Endothelial cell (in vitro differentiated cells): ENCODE measurements at regions not wholly inside any gene's neighbourhood (a gene's known extent, or its start where the extent isn't known, plus 50 kb on each side); places are given as distances from the start of the nearest gene placed in this dataset.

Experiments
- DNase-seq: peaks from one replicate; pipeline ENCODE4 v3.0.0; 2021; ENCODE audit warnings: low spot score
- H3K27ac Mint-ChIP-seq: one replicate; pipeline ENCODE4 v1.8.0; 2021; ENCODE audit warnings: mixed read lengths, inconsistent platforms; ENCODE audit not compliant: unreplicated experiment
- H3K27me3 Mint-ChIP-seq: one replicate; pipeline ENCODE4 v1.8.0; 2021; ENCODE audit warnings: mild to moderate bottlenecking, moderate library complexity, mixed read lengths, inconsistent platforms; ENCODE audit not compliant: unreplicated experiment
- H3K36me3 Mint-ChIP-seq: one replicate; pipeline ENCODE4 v1.8.0; 2021; ENCODE audit warnings: mild to moderate bottlenecking, low read depth, mixed read lengths, inconsistent platforms; ENCODE audit not compliant: unreplicated experiment
- H3K4me1 Mint-ChIP-seq: one replicate; pipeline ENCODE4 v1.8.0; 2021; ENCODE audit warnings: mild to moderate bottlenecking, mixed read lengths, inconsistent platforms; ENCODE audit not compliant: unreplicated experiment
- H3K4me3 Mint-ChIP-seq: one replicate; pipeline ENCODE4 v1.8.0; 2021; ENCODE audit warnings: mild to moderate bottlenecking, mixed read lengths, inconsistent platforms; ENCODE audit not compliant: unreplicated experiment
- H3K9me3 Mint-ChIP-seq: one replicate; pipeline ENCODE4 v1.8.0; 2021; ENCODE audit warnings: mixed read lengths, inconsistent platforms; ENCODE audit not compliant: unreplicated experiment
- TF ChIP-seq, protein P1 (sequence below): fragments of 200-600 bp; sonication (generic); IDR thresholded peaks from one replicate; pipeline ENCODE4 v1.5.0; 2021; ENCODE audit warnings: antibody characterized with exemption; ENCODE audit not compliant: unreplicated experiment

DNA sequence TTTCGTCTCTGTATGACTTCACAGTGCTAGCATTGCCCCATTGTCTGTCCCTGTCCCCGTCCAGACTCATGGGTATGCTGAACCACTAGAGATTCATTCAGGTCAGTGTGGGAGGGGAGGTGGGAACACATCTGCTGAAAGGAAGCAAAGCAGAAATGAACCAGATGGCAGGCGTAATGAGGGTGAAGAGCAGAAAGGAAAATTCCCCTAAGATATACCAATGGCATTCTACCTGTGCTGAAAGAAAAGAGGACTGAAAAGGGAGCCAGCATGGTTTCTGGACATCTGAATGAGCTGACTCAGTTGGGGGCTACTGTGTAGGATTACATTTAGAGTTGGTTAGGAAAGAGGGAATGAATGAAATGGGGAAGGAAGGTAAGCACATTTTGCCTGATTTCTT, 678.7 kb downstream of the MAT2B start:
- H3K9me3 Mint-ChIP-seq = no peaks in the 10 kb centered on the region
- DNase-seq = no peak
- no peak overlapping the region for H3K4me3 Mint-ChIP-seq
- no peaks in the 10 kb centered on the region for H3K4me1 Mint-ChIP-seq
- H3K27ac Mint-ChIP-seq = no peak overlapping the region
- TF ChIP-seq, protein P1, sequence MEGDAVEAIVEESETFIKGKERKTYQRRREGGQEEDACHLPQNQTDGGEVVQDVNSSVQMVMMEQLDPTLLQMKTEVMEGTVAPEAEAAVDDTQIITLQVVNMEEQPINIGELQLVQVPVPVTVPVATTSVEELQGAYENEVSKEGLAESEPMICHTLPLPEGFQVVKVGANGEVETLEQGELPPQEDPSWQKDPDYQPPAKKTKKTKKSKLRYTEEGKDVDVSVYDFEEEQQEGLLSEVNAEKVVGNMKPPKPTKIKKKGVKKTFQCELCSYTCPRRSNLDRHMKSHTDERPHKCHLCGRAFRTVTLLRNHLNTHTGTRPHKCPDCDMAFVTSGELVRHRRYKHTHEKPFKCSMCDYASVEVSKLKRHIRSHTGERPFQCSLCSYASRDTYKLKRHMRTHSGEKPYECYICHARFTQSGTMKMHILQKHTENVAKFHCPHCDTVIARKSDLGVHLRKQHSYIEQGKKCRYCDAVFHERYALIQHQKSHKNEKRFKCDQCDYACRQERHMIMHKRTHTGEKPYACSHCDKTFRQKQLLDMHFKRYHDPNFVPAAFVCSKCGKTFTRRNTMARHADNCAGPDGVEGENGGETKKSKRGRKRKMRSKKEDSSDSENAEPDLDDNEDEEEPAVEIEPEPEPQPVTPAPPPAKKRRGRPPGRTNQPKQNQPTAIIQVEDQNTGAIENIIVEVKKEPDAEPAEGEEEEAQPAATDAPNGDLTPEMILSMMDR = no peak
- H3K36me3 Mint-ChIP-seq = no peaks in the 10 kb centered on the region
- H3K27me3 Mint-ChIP-seq = no peaks in the 10 kb centered on the region

DNA sequence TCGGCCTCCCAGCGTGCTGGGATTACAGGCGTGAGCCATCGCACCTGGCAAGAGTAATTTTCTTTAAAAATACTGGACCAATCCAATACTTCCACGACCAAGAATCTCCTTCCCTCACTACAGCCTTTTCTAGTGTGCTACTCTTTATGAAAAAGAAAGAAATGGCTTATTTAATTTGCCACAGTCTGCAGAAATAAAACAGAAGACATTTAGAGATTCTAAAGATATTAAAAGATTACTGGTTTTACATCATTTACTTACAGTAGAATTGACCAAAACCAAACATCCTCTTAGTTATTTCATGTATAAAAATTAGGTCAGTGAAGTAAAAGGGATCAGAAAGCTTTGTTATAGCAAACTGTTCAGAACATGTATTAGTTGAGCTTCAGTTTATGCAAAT, 679.6 kb downstream of the MAT2B start:
- Mint-ChIP-seq H3K4me1 (no peaks in the 10 kb centered on the region), H3K4me3 (no peak overlapping the region), H3K27ac (no peak overlapping the region), H3K36me3 (no peaks in the 10 kb centered on the region), H3K9me3 (no peaks in the 10 kb centered on the region), H3K27me3 (no peaks in the 10 kb centered on the region)
- TF ChIP-seq, protein P1 = no peak
- DNase-seq = no peak

DNA sequence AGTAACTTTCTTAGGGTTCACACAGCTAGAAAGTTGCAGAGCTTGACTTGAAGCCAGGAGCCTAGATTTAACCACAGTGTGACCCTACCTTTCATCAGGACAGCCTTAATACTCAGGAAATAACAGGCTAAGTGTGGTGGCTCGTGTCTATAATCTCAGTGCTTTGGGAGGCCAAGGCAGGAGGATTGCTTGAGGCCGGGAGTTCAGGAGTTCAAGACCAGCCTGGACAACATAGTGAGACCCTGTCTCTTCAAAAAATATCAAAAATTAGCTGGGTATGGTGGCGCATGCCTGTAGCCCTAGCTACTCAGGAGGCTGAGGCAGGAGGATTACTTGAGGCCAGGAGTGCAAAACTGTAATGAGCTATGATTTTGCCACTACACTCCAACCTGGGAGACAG, 681.1 kb downstream of the MAT2B start:
- no peak for DNase-seq
- no peaks in the 10 kb centered on the region for H3K9me3 Mint-ChIP-seq
- no peak overlapping the region for H3K27ac Mint-ChIP-seq
- no peaks in the 10 kb centered on the region for H3K4me1 Mint-ChIP-seq
- H3K4me3 Mint-ChIP-seq = no peak overlapping the region
- TF ChIP-seq, protein P1 = no peak
- H3K36me3 Mint-ChIP-seq = no peaks in the 10 kb centered on the region
- H3K27me3 Mint-ChIP-seq = no peaks in the 10 kb centered on the region

DNA sequence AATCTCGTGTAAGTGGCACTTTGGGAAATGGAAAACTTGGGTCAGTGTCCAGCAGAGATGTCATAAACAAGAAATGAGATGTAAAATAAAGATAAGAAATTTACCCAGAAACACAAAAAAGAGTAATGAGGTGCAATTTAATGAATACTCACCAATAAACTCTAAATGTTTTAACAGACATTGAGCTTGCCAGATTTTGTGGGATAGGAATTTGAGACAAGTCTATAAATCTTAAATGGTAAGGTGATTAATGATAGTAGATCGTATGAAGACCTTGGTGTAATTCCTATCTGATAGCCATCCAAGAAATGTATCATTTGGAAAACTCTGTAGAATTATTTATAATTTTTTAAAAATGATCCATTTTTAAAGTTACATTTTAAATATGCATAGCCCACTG, 682.4 kb downstream of the MAT2B start:
- DNase-seq = no peak
- Mint-ChIP-seq H3K4me3 (no peak overlapping the region), H3K4me1 (no peaks in the 10 kb centered on the region), H3K9me3 (no peaks in the 10 kb centered on the region), H3K36me3 (no peaks in the 10 kb centered on the region), H3K27ac (no peak overlapping the region), H3K27me3 (no peaks in the 10 kb centered on the region)
- TF ChIP-seq, protein P1 = no peak

DNA sequence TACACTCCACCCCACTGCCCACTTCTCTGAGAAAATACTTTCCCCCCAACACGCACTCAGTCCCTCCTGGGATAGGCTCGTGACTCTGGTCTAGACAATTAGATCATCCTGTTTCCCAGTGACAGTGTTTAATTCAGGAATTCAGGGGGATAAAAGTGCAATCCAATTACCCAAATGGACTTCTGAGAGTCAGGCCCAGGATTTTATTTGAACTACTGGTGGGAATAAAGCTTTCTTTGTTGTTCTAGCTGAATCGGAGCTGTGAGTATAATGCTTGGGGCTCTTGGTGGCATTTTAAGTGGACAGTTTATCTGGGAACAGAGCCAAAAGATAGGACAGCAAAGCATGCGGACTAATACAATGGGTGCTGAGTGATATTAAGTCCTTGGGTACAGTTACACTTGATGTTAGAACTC, 683.3 kb downstream of the MAT2B start:
- Mint-ChIP-seq H3K36me3 (no peaks in the 10 kb centered on the region), H3K4me1 (no peaks in the 10 kb centered on the region), H3K4me3 (no peak overlapping the region), H3K27ac (no peak overlapping the region), H3K27me3 (no peaks in the 10 kb centered on the region), H3K9me3 (no peaks in the 10 kb centered on the region)
- TF ChIP-seq, protein P1 = no peak
- no peak for DNase-seq
